GM12892 (cell line): ENCODE measurements at regions not wholly inside any gene's neighbourhood (a gene's known extent, or its start where the extent isn't known, plus 50 kb on each side); places are given as distances from the start of the nearest gene placed in this dataset.

Experiments
- POLR2A ChIP-seq: IDR thresholded peaks from 2 replicates; pipeline ENCODE4 v1.6.1; 2011; ENCODE audit warnings: low read depth, low read length, control low read depth
- POLR2AphosphoS5 ChIP-seq: IDR thresholded peaks from 2 replicates; pipeline ENCODE4 v1.6.1; 2011; ENCODE audit warnings: low read depth, low read length, control low read depth

- TF ChIP-seq POLR2A (no peak), POLR2AphosphoS5 (no peak)
Measured at GRCh38 chr7:124330731-124331407, 298.0 kb upstream of the TMEM229A start.
